Neural cell (in vitro differentiated cells): ENCODE measurements at regions not wholly inside any gene's neighbourhood (a gene's known extent, or its start where the extent isn't known, plus 50 kb on each side); places are given as distances from the start of the nearest gene placed in this dataset.

Experiments
- H2AFZ ChIP-seq: fragments of 200-600, 300-800 bp; sonication (generic), shearing (Covaris generic); 2 replicates; pipeline ENCODE4 v1.6.0; 2014; ENCODE audit warnings: low read depth, mild to moderate bottlenecking, antibody characterized with exemption, low read length, moderate library complexity
- H3F3A ChIP-seq: fragments of 200-600 bp; shearing (Covaris generic); 2 replicates; pipeline ENCODE4 v1.6.1; 2016; ENCODE audit warnings: mild to moderate bottlenecking, moderate library complexity, mixed read lengths, antibody characterized with exemption, low read length; ENCODE audit not compliant: insufficient read depth, poor library complexity, severe bottlenecking
- H3K27ac ChIP-seq: fragments of 200-600, 300-800 bp; sonication (generic), shearing (Covaris generic); 2 replicates; pipeline ENCODE4 v1.5.1; 2014; ENCODE audit warnings: mild to moderate bottlenecking, low read length, moderate library complexity
- H3K27me3 ChIP-seq: fragments of 300-800, 200-600 bp; sonication (generic), shearing (Covaris generic); 2 replicates; pipeline ENCODE4 v1.6.0; 2014; ENCODE audit warnings: mild to moderate bottlenecking, low read depth, low read length, moderate library complexity; ENCODE audit not compliant: insufficient read depth
- H3K36me3 ChIP-seq: fragments of 300-800, 200-600 bp; sonication (generic), shearing (Covaris generic); 2 replicates; pipeline ENCODE4 v1.5.1; 2014; ENCODE audit warnings: mild to moderate bottlenecking, antibody characterized with exemption, low read length, moderate library complexity; ENCODE audit not compliant: insufficient read depth
- H3K4me2 ChIP-seq: fragments of 300-800, 200-600 bp; sonication (generic), shearing (Covaris generic); 2 replicates; pipeline ENCODE4 v1.6.0; 2014; ENCODE audit warnings: mild to moderate bottlenecking, low read length
- H3K4me3 ChIP-seq: fragments of 300-800, 200-600 bp; sonication (generic), shearing (Covaris generic); 2 replicates; pipeline ENCODE4 v1.5.1; 2014; ENCODE audit warnings: mild to moderate bottlenecking, low read length, moderate library complexity
- H3K79me2 ChIP-seq: fragments of 200-600 bp; shearing (Covaris generic); replicated peaks from 2 replicates; pipeline ENCODE4 v1.6.0; 2014; ENCODE audit warnings: mild to moderate bottlenecking, low read length, moderate library complexity; ENCODE audit not compliant: insufficient read depth
- H3K9ac ChIP-seq: fragments of 300-800, 200-600 bp; sonication (generic), shearing (Covaris generic); 2 replicates; pipeline ENCODE4 v1.6.1; 2016; ENCODE audit warnings: mild to moderate bottlenecking, low read length, mixed read lengths
- H3K9me2 ChIP-seq: fragments of 200-600 bp; shearing (Covaris generic); 2 replicates; pipeline ENCODE4 v1.6.1; 2016; ENCODE audit warnings: mild to moderate bottlenecking, low read length, mixed read lengths; ENCODE audit not compliant: insufficient read depth
- H3K9me3 ChIP-seq: fragments of 200-600, 300-800 bp; sonication (generic), shearing (Covaris generic); 2 replicates; pipeline ENCODE4 v1.6.1; 2016; ENCODE audit warnings: mild to moderate bottlenecking, mixed run types, low read length, moderate library complexity, mixed read lengths
- H4K20me1 ChIP-seq: fragments of 200-600 bp; shearing (Covaris generic); 2 replicates; pipeline ENCODE4 v1.6.1; 2016; ENCODE audit warnings: mild to moderate bottlenecking, mixed run types; ENCODE audit not compliant: insufficient read depth
- CTCF ChIP-seq: fragments of 450-650 bp; IDR thresholded peaks from 2 replicates; pipeline ENCODE4 v1.5.1; 2014; ENCODE audit warnings: antibody characterized with exemption, mild to moderate bottlenecking, moderate library complexity; ENCODE audit not compliant: poor library complexity, severe bottlenecking
- EP300 ChIP-seq: fragments of 450-650 bp; conservative IDR thresholded peaks from 2 replicates; pipeline ENCODE4 v1.6.1; 2014; ENCODE audit warnings: antibody characterized with exemption, mild to moderate bottlenecking, moderate library complexity; ENCODE audit not compliant: poor library complexity, severe bottlenecking
- EZH2 ChIP-seq: fragments of 200-600, 300-800 bp; shearing (Covaris generic), sonication (generic); IDR thresholded peaks from 2 replicates; pipeline ENCODE4 v1.6.1; 2014; ENCODE audit warnings: antibody characterized with exemption, low read length, borderline replicate concordance, mild to moderate bottlenecking; ENCODE audit not compliant: insufficient read depth, poor library complexity, severe bottlenecking
- MXI1 ChIP-seq: fragments of 450-650 bp; conservative IDR thresholded peaks from 2 replicates; pipeline ENCODE4 v1.6.1; 2014; ENCODE audit warnings: antibody characterized with exemption, mild to moderate bottlenecking; ENCODE audit not compliant: poor library complexity, severe bottlenecking
- POLR2AphosphoS5 ChIP-seq: IDR thresholded peaks from 2 replicates; pipeline ENCODE4 v1.6.1; 2012
- RAD21 ChIP-seq: fragments of 450-650 bp; conservative IDR thresholded peaks from 2 replicates; pipeline ENCODE4 v1.6.1; 2014; ENCODE audit warnings: antibody characterized with exemption, mild to moderate bottlenecking, moderate library complexity
- REST ChIP-seq: IDR thresholded peaks from 2 replicates; pipeline ENCODE4 v1.6.1; 2012; ENCODE audit warnings: borderline replicate concordance
- SMC3 ChIP-seq: fragments of 450-650 bp; conservative IDR thresholded peaks from 2 replicates; pipeline ENCODE4 v1.6.1; 2014; ENCODE audit warnings: antibody characterized with exemption, mild to moderate bottlenecking, moderate library complexity; ENCODE audit not compliant: poor library complexity
- TAF1 ChIP-seq: IDR thresholded peaks from 2 replicates; pipeline ENCODE4 v1.6.1; 2012; ENCODE audit warnings: low read depth

- Histone ChIP-seq H3K79me2 (no peaks in the 10 kb centered on the region), H3K4me3 (no peak overlapping the region), H3K27me3 (no peaks in the 10 kb centered on the region), H3K4me2 (no peak overlapping the region), H3F3A (no peaks in the 10 kb centered on the region), H3K36me3 (no peaks in the 10 kb centered on the region), H3K9me2 (no peaks in the 10 kb centered on the region), H4K20me1 (no peaks in the 10 kb centered on the region), H3K27ac (no peak overlapping the region), H2AFZ (no peak overlapping the region), H3K9ac (no peak overlapping the region), H3K9me3 (no peaks in the 10 kb centered on the region)
- TF ChIP-seq EZH2 (no peak), TAF1 (no peak), RAD21 (no peak), SMC3 (no peak)
These were observed 196.8 kb downstream of the NDUFA10 start for GRCh38 chr2:239828192-239828972.

- Histone ChIP-seq H3F3A (no peaks in the 10 kb centered on the region), H2AFZ (no peak overlapping the region), H3K4me3 (no peak overlapping the region), H3K9me2 (no peaks in the 10 kb centered on the region), H3K9me3 (no peaks in the 10 kb centered on the region), H3K4me2 (no peak overlapping the region), H3K36me3 (no peaks in the 10 kb centered on the region), H3K79me2 (no peaks in the 10 kb centered on the region), H3K9ac (no peak overlapping the region), H4K20me1 (no peaks in the 10 kb centered on the region), H3K27me3 (no peaks in the 10 kb centered on the region), H3K27ac (no peak overlapping the region)
- TF ChIP-seq TAF1 (no peak), CTCF (no peak), RAD21 (no peak), REST (no peak), EZH2 (no peak), EP300 (no peak), SMC3 (no peak), MXI1 (no peak), POLR2AphosphoS5 (no peak)
These were observed 197.6 kb downstream of the NDUFA10 start for GRCh38 chr2:239827523-239827890.
